ENCODE measurements at regions not wholly inside any gene's neighbourhood (a gene's known extent, or its start where the extent isn't known, plus 50 kb on each side); places are given as distances from the start of the nearest gene placed in this dataset.

GRCh38 chr13:30120133-30120822, 187.1 kb downstream of the KATNAL1 start:
- Histone ChIP-seq H3K27ac (peak overlapping the region in 3 of 4 donors; percentile 70 to 73 (median 71)), H3K27me3 (no peaks in the 10 kb centered on the region), H3K9me3 (no peaks in the 10 kb centered on the region), H3K4me3 (no peak overlapping the region), H3K4me1 (peaks cover 6 to 26% (median 16%) of the 10 kb centered on the region in 4 donors), H3K36me3 (no peaks in the 10 kb centered on the region)
- intact Hi-C loops (cut with DNase I; ENCODE audit: low total_unique reads): loop anchor here (10.0 kb wide), 1 partner anchor 345 kb away; the partner anchor contains the start of gene HMGB1
- DNase-seq: no peak
- no peak for TF ChIP-seq POLR2A (IDR thresholded peaks at IDR 0.05)
- WGBS, 2 donors (ENCODE audit: low coverage in 1 of 2): 25 to 50% methylated on average over 1 of the region's 1 CpG
- in situ Hi-C loops (cut with MboI; ENCODE audit: low pct_ligation_motif_present in 1 of 4, low pct_unique_long_range_greater_than_20kb in 1 of 4, low sequenced_read_pairs in 3 of 4): loop anchor here in 1 of 4 donors (25.0 kb wide), 1 partner anchor 608 kb away; no protein-coding TSS in a partner anchor

GRCh38 chr13:30119476-30119875, 187.9 kb downstream of the KATNAL1 start:
- intact Hi-C loops (cut with DNase I; ENCODE audit: low total_unique reads): loop anchor here (10.0 kb wide), 2 partner anchors 195 to 525 kb away; partner anchors contain the start of gene SLC7A1
- Histone ChIP-seq H3K27me3 (no peaks in the 10 kb centered on the region), H3K4me3 (peak overlapping the region in 1 of 4 donors; percentile 16), H3K4me1 (peaks cover 5 to 23% (median 17%) of the 10 kb centered on the region in 4 donors), H3K36me3 (no peaks in the 10 kb centered on the region), H3K9me3 (no peaks in the 10 kb centered on the region), H3K27ac (peak overlapping the region; percentile 39 to 73 (median 70))
- in situ Hi-C loops (cut with MboI; ENCODE audit: low pct_ligation_motif_present in 1 of 4, low pct_unique_long_range_greater_than_20kb in 1 of 4, low sequenced_read_pairs in 3 of 4): loop anchor here (5.0 to 25.0 kb wide), 9 partner anchors 195 to 615 kb away; no protein-coding TSS in a partner anchor
- TF ChIP-seq EP300 (IDR thresholded peaks at IDR 0.05; ENCODE audit: low read depth) (peak; percentile 62), POLR2AphosphoS5 (IDR thresholded peaks at IDR 0.05) (peak; percentile 56 to 76 (median 65)), POLR2A (IDR thresholded peaks at IDR 0.05) (no peak), CTCF (IDR thresholded peaks at IDR 0.05) (no peak)
- 19 to 23% methylated on average over 4 to 6 of the region's 6 CpGs for WGBS, 2 donors (ENCODE audit: low coverage in 1 of 2)
- peak; percentile 30 for DNase-seq

- in situ Hi-C loops (cut with MboI; ENCODE audit: low pct_ligation_motif_present in 1 of 4, low pct_unique_long_range_greater_than_20kb in 1 of 4, low sequenced_read_pairs in 3 of 4): loop anchor here (5.0 to 25.0 kb wide), 9 partner anchors 192 to 612 kb away; no protein-coding TSS in a partner anchor
- Histone ChIP-seq H3K4me1 (peaks cover 23 to 45% (median 32%) of the 10 kb centered on the region in 4 donors), H3K27me3 (no peaks in the 10 kb centered on the region), H3K27ac (no peak overlapping the region), H3K36me3 (no peaks in the 10 kb centered on the region), H3K4me3 (no peak overlapping the region), H3K9me3 (no peaks in the 10 kb centered on the region)
- DNase-seq: no peak
- TF ChIP-seq CTCF (IDR thresholded peaks at IDR 0.05) (no peak), EP300 (IDR thresholded peaks at IDR 0.05; ENCODE audit: low read depth) (no peak)
- intact Hi-C loops (cut with DNase I; ENCODE audit: low total_unique reads): loop anchor here (10.0 kb wide), 2 partner anchors 192 to 522 kb away; partner anchors contain the start of gene SLC7A1
- 64% methylated on average over 6 of the region's 6 CpGs; no CpG with 5 or more reads in 1 of the 2 donors for WGBS, 2 donors (ENCODE audit: low coverage in 1 of 2)
These were observed 191.0 kb downstream of the KATNAL1 start for GRCh38 chr13:30116379-30116778.

GRCh38 chr13:30115257-30115600, 192.1 kb downstream of the KATNAL1 start:
- Histone ChIP-seq H3K36me3 (no peaks in the 10 kb centered on the region), H3K4me3 (peak overlapping the region in 3 of 4 donors; percentile 65 to 76 (median 74)), H3K4me1 (peaks cover 23 to 45% (median 32%) of the 10 kb centered on the region in 4 donors), H3K27ac (peak overlapping the region; percentile 82 to 90 (median 88)), H3K9me3 (no peaks in the 10 kb centered on the region), H3K27me3 (no peaks in the 10 kb centered on the region)
- intact Hi-C loops (cut with DNase I; ENCODE audit: low total_unique reads): loop anchor here (1.0 to 10.0 kb wide), 4 partner anchors 30 to 520 kb away; partner anchors contain the start of gene SLC7A1
- 11 to 15% methylated on average over 7 to 9 of the region's 9 CpGs for WGBS, 2 donors (ENCODE audit: low coverage in 1 of 2)
- in situ Hi-C loops (cut with MboI; ENCODE audit: low pct_ligation_motif_present in 1 of 4, low pct_unique_long_range_greater_than_20kb in 1 of 4, low sequenced_read_pairs in 3 of 4): loop anchor here (5.0 to 25.0 kb wide), 9 partner anchors 190 to 610 kb away; no protein-coding TSS in a partner anchor
- peak in 2 of 5 experiments; percentile 13 to 21 for TF ChIP-seq CTCF (IDR thresholded peaks at IDR 0.05)
- TF ChIP-seq EP300 (IDR thresholded peaks at IDR 0.05; ENCODE audit: low read depth): no peak
- DNase-seq: no peak

All from transverse colon (tissue), 4 donors.